ENCODE measurements at regions not wholly inside any gene's neighbourhood (a gene's known extent, or its start where the extent isn't known, plus 50 kb on each side); places are given as distances from the start of the nearest gene placed in this dataset.

GRCh38 chr3:150308481-150309256, 99.4 kb upstream of the TSC22D2 start:
- Histone ChIP-seq H3K4me1 (no peaks in the 10 kb centered on the region), H3K36me3 (ENCODE audit: insufficient read depth in 1 of 2, low read depth in 1 of 2) (no peaks in the 10 kb centered on the region), H3K27me3 (ENCODE audit: insufficient read depth in 3 of 3, low read length in 2 of 3) (peaks cover 0 to 4% (median 0%) of the 10 kb centered on the region in 3 donors), H3K9me3 (no peaks in the 10 kb centered on the region), H3K4me3 (no peak overlapping the region), H3K27ac (no peak overlapping the region)
- intact Hi-C loops (cut with DNase I), result no loop called here
- ATAC-seq (no peak), DNase-seq (no peak)
- TF ChIP-seq CTCF (IDR thresholded peaks at IDR 0.05), result no peak
- WGBS, 3 donors, result 93 to 94% (median 93%) methylated on average over 12 of the region's 12 CpGs

- Histone ChIP-seq H3K27ac (no peak overlapping the region), H3K36me3 (ENCODE audit: insufficient read depth in 1 of 2, low read depth in 1 of 2) (no peaks in the 10 kb centered on the region), H3K4me3 (no peak overlapping the region), H3K27me3 (ENCODE audit: insufficient read depth in 3 of 3, low read length in 2 of 3) (peaks cover 0 to 4% (median 0%) of the 10 kb centered on the region in 3 donors), H3K9me3 (no peaks in the 10 kb centered on the region), H3K4me1 (no peaks in the 10 kb centered on the region)
- ATAC-seq (no peak), DNase-seq (no peak)
- no peak for TF ChIP-seq CTCF (IDR thresholded peaks at IDR 0.05)
- WGBS, 3 donors, result 38 to 56% (median 49%) methylated on average over 4 of the region's 4 CpGs
- intact Hi-C loops (cut with DNase I), result no loop called here
These were observed 100.1 kb upstream of the TSC22D2 start for GRCh38 chr3:150308037-150308319.

GRCh38 chr3:150307311-150308036, 100.6 kb upstream of the TSC22D2 start:
- Histone ChIP-seq H3K4me1 (no peaks in the 10 kb centered on the region), H3K36me3 (ENCODE audit: insufficient read depth in 1 of 2, low read depth in 1 of 2) (no peaks in the 10 kb centered on the region), H3K27me3 (ENCODE audit: insufficient read depth in 3 of 3, low read length in 2 of 3) (peaks cover 0 to 4% (median 0%) of the 10 kb centered on the region in 3 donors), H3K4me3 (no peak overlapping the region), H3K9me3 (no peaks in the 10 kb centered on the region), H3K27ac (no peak overlapping the region)
- no peak for TF ChIP-seq CTCF (IDR thresholded peaks at IDR 0.05)
- intact Hi-C loops (cut with DNase I), result no loop called here
- ATAC-seq (no peak), DNase-seq (no peak)
- 69 to 85% (median 74%) methylated on average over 6 of the region's 6 CpGs for WGBS, 3 donors

GRCh38 chr3:150306906-150307305, 101.2 kb upstream of the TSC22D2 start:
- no peaks in the 10 kb centered on the region for H3K36me3 ChIP-seq (ENCODE audit: insufficient read depth in 1 of 2, low read depth in 1 of 2)
- intact Hi-C loops (cut with DNase I), result no loop called here
- no peak for TF ChIP-seq CTCF (IDR thresholded peaks at IDR 0.05)
- H3K27me3 ChIP-seq (ENCODE audit: insufficient read depth in 3 of 3, low read length in 2 of 3), result peaks cover 0 to 4% (median 0%) of the 10 kb centered on the region in 3 donors
- no peak for ATAC-seq
- H3K27ac ChIP-seq, result no peak overlapping the region
- 77 to 97% (median 86%) methylated on average over 5 of the region's 5 CpGs for WGBS, 3 donors
- H3K4me3 ChIP-seq, result no peak overlapping the region
- no peaks in the 10 kb centered on the region for H3K9me3 ChIP-seq
- no peaks in the 10 kb centered on the region for H3K4me1 ChIP-seq
- DNase-seq, result no peak

All from psoas muscle (tissue), 7 donors.